22Rv1 (cell line): ENCODE measurements at regions not wholly inside any gene's neighbourhood (a gene's known extent, or its start where the extent isn't known, plus 50 kb on each side); places are given as distances from the start of the nearest gene placed in this dataset.

Experiments
- CTCF ChIP-seq: fragments of 450-650 bp; IDR thresholded peaks from 2 replicates; pipeline ENCODE4 v1.5.1; 2017; ENCODE audit warnings: mild to moderate bottlenecking
- ZFX ChIP-seq: fragments of 450-650 bp; IDR thresholded peaks from 2 replicates; pipeline ENCODE4 v1.6.1; 2017; ENCODE audit warnings: antibody characterized with exemption, borderline replicate concordance

DNA sequence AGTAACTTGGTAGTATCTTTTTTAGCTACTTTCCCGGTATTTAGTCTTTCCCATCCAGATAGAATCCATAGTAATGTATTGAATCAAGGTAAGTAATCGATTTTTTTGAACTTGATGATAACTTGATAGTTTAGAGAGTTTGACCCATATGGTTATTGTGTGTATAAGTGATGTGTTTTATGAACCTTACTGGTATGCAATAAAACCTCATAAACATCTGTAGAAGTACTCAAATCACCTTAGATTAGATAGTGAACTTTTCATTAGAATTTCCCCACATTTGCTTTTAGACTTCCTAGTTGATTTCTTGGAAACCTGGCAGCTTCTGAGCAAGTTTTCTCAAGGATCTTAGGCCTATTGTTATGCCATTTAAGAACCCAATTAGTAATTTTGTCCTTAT, 80.8 kb upstream of the PDE5A start:
- no peak for TF ChIP-seq CTCF
- no peak for TF ChIP-seq ZFX
